ENCODE measurements at regions not wholly inside any gene's neighbourhood (a gene's known extent, or its start where the extent isn't known, plus 50 kb on each side); places are given as distances from the start of the nearest gene placed in this dataset.

- no peaks in the 10 kb centered on the region for H3K36me3 ChIP-seq
- 85 to 95% (median 88%) methylated on average over 2 to 3 of the region's 3 CpGs for WGBS, 5 donors
- peaks cover 0 to 32% (median 20%) of the 10 kb centered on the region in 6 donors for H3K4me1 ChIP-seq
- TF ChIP-seq POLR2A (IDR thresholded peaks at IDR 0.05) (no peak), POLR2AphosphoS5 (IDR thresholded peaks at IDR 0.05) (no peak)
- no peak overlapping the region for H3K4me3 ChIP-seq
- no peaks in the 10 kb centered on the region for H3K27me3 ChIP-seq (replicated peaks in 1 of 7)
- H3K27ac ChIP-seq: no peak overlapping the region
- no peak for DNase-seq
- no peaks in the 10 kb centered on the region for H3K9me3 ChIP-seq
- intact Hi-C loops (cut with DNase I; ENCODE audit: low total_unique reads): no loop called here
Measured at GRCh38 chr13:79808475-79808874, 327.5 kb downstream of the NDFIP2 start.

GRCh38 chr13:79807554-79807953 is 326.6 kb downstream of the NDFIP2 start:
- TF ChIP-seq POLR2AphosphoS5 (IDR thresholded peaks at IDR 0.05) (no peak), CTCF (IDR thresholded peaks at IDR 0.05 in 8 of 11, conservative IDR thresholded peaks at IDR 0.05 in 3 of 11) (no peak), POLR2A (IDR thresholded peaks at IDR 0.05) (no peak)
- WGBS, 5 donors: 69 to 84% (median 71%) methylated on average over 4 to 5 of the region's 5 CpGs
- no peaks in the 10 kb centered on the region for H3K27me3 ChIP-seq (replicated peaks in 1 of 7)
- H3K9me3 ChIP-seq: no peaks in the 10 kb centered on the region
- H3K36me3 ChIP-seq: no peaks in the 10 kb centered on the region
- intact Hi-C loops (cut with DNase I; ENCODE audit: low total_unique reads): no loop called here
- no peak overlapping the region for H3K4me3 ChIP-seq
- H3K4me1 ChIP-seq: peaks cover 0 to 35% (median 25%) of the 10 kb centered on the region in 6 donors
- no peak overlapping the region for H3K27ac ChIP-seq
- DNase-seq: no peak

- intact Hi-C loops (cut with DNase I; ENCODE audit: low total_unique reads): no loop called here
- Histone ChIP-seq H3K27ac (no peak overlapping the region), H3K27me3 (replicated peaks in 1 of 7) (no peaks in the 10 kb centered on the region), H3K4me1 (peaks cover 0 to 32% (median 21%) of the 10 kb centered on the region in 6 donors), H3K36me3 (no peaks in the 10 kb centered on the region), H3K4me3 (no peak overlapping the region), H3K9me3 (no peaks in the 10 kb centered on the region)
- TF ChIP-seq CTCF (IDR thresholded peaks at IDR 0.05 in 8 of 11, conservative IDR thresholded peaks at IDR 0.05 in 3 of 11): no peak
- DNase-seq: no peak
- 78 to 87% (median 85%) methylated on average over 2 of the region's 2 CpGs for WGBS, 5 donors
Measured at GRCh38 chr13:79806821-79807220, 325.9 kb downstream of the NDFIP2 start.

- Histone ChIP-seq H3K36me3 (no peaks in the 10 kb centered on the region), H3K4me1 (peaks cover 0 to 23% (median 16%) of the 10 kb centered on the region in 6 donors), H3K27me3 (replicated peaks in 1 of 7) (no peaks in the 10 kb centered on the region), H3K27ac (no peak overlapping the region), H3K4me3 (no peak overlapping the region), H3K9me3 (no peaks in the 10 kb centered on the region)
- no peak for TF ChIP-seq CTCF (IDR thresholded peaks at IDR 0.05 in 8 of 11, conservative IDR thresholded peaks at IDR 0.05 in 3 of 11)
- TF ChIP-seq POLR2AphosphoS5 (IDR thresholded peaks at IDR 0.05): no peak
- no peak for TF ChIP-seq POLR2A (IDR thresholded peaks at IDR 0.05)
- no peak for DNase-seq
- intact Hi-C loops (cut with DNase I; ENCODE audit: low total_unique reads): no loop called here
- 53 to 82% (median 69%) methylated on average over 1 of the region's 1 CpG for WGBS, 5 donors
Measured at GRCh38 chr13:79805317-79805716, 324.4 kb downstream of the NDFIP2 start.

- WGBS, 5 donors: 72 to 79% (median 74%) methylated on average over 4 of the region's 4 CpGs
- Histone ChIP-seq H3K9me3 (no peaks in the 10 kb centered on the region), H3K4me1 (peaks cover 0 to 23% (median 16%) of the 10 kb centered on the region in 6 donors), H3K27ac (no peak overlapping the region), H3K27me3 (replicated peaks in 1 of 7) (no peaks in the 10 kb centered on the region), H3K36me3 (no peaks in the 10 kb centered on the region), H3K4me3 (no peak overlapping the region)
- no peak for DNase-seq
- TF ChIP-seq POLR2A (IDR thresholded peaks at IDR 0.05) (no peak), POLR2AphosphoS5 (IDR thresholded peaks at IDR 0.05) (no peak), CTCF (IDR thresholded peaks at IDR 0.05 in 8 of 11, conservative IDR thresholded peaks at IDR 0.05 in 3 of 11) (no peak)
- intact Hi-C loops (cut with DNase I; ENCODE audit: low total_unique reads): no loop called here
Measured at GRCh38 chr13:79803989-79804388, 323.0 kb downstream of the NDFIP2 start.

Data from spleen (tissue), 11 donors.